GM19324 (cell line): ENCODE measurements at regions not wholly inside any gene's neighbourhood (a gene's known extent, or its start where the extent isn't known, plus 50 kb on each side); places are given as distances from the start of the nearest gene placed in this dataset.

Experiments
- ATAC-seq: cut with Tn5 transposase; IDR thresholded peaks from one replicate; pipeline ENCODE4 v1.9.1; 2021; ENCODE audit warnings: mild to moderate bottlenecking, moderate library complexity; ENCODE audit not compliant: unreplicated experiment, low FRiP score

DNA sequence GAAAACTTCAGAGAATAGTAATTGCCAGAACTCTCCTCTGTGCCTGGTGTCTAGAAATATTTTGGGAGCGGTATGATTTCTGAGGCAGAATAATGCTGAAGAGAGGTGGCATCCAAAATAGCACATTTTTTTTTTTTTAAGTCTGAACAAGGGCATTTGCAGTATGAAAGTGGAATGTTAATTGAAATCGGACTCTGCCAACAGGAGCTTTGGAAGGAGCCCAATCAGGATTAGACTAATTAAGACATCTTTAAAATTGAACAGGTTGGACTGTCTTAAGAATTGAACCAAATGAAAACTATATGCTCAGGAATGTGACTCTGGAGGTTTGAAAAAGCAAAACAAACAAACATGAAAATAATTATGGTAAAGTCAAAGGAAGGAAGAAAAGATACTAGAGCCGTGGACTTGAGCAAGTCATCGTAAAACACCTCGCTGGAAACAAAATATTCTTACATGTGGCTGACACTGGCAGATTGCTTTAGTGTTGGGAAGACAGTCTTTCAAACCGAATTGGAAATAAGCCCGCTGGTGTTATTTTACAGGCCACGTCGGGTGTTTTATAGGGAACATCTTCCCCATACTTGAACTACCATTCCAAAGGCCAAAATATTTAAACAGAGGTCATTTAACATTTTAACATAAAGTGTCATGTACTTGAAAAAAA is 436.3 kb downstream of the VRK1 start:
- no peak for ATAC-seq

DNA sequence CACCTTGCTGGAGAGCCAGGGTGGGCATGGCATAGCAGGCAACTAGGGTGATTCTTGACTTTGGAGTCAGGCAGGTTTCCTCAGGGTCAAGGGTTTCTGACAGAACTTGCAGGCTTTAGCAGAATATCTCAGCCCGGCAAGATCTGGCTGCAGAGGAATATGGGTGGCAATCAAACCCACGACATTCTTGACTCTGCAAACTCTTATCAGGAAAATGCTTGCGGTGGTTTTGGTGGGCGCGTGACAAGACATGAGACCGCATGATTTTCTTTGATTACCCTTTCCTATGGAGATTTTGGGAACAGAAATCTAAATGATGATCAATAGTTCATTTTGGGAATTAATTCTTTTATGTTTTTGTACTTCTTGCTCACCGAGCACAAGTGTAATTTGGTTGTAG is 449.5 kb downstream of the VRK1 start:
- ATAC-seq, result no peak

DNA sequence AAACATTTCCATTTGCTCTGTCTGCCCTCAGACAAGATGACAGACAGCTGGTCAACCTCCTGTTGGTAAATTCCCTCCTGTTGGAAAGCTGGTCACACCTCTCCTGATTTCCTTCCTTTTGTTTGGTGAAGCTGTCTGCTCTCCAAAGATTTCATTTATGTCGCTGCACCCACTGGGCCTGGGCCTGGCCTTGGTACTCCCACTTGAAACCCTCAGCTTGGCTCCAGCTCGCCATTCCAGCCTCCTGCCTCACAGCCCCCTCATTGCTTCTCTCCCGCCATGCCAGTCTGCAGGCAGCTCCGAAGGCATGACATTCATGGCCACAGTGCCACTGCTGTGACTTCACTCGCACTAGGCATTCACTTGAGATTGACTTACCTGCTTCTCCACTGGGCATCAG is 451.8 kb downstream of the VRK1 start:
- ATAC-seq, result no peak

DNA sequence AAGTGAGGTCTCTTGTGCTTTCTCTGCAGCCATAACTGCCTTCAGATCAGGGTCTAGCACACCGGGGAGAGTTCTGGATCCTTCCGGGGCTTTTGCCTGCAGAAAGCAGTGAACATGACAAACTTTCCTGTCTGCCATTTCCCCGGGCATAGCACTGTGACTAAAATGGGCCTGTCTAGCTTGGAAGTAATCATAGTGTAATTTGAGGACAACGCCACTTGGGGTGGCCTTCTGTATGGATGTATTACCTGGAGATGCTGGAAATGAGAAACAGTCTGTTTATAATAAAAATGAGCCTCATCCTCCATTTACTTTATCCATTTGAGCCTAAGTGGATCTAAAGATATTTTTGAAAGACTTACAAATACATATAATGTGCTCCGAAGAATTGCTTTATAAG is 453.7 kb downstream of the VRK1 start:
- no peak for ATAC-seq

DNA sequence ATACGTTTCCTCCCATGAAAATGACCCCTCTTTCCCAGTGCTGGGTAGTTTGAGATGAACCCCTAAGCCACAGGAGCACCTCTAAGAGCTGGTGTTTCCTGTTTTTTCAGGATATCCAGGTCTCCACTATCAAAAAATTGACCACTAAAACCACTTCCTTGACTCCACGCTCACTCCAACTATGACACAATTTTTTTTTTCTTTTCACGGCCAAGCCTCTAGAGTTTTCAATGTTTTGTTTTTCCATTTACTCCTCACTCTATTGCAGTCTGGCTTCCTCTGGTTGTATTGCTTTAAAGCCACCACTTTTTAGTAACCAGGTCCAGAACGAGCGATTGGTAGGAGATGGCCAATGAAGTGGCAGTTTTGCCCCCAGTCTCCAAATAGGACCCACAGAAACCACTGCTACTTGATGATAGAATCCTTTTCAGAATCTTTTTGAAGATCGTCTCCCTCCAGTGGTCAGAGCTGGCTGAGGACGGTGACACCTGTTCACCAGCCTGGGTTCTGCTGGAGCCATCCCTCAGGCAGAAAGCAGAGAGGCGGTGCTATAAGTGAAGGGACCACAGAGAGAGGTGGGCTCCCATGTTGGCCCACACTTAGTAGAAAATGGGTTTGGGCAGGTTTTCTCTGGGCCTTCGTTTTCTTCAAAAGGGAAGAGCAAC is 454.4 kb downstream of the VRK1 start:
- ATAC-seq, result no peak

DNA sequence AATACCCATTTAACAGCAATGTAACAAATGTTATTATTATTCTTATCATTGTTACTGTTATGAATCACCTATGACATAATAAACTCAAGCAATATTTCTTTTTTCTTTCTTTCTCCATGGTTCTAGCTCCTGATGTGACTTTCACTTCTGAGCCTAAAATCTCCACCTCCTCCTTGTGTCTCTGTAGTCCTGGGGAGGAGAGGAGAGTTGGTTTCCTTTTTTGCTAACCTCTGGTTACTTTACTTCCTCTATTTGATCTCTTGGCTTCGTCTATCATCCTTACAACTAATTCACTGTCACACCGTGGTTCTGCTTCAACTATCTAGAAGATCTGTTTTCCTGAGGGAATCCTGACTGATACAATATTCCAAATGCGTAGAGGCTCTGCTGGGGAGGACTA is 456.6 kb downstream of the VRK1 start:
- ATAC-seq, result no peak

DNA sequence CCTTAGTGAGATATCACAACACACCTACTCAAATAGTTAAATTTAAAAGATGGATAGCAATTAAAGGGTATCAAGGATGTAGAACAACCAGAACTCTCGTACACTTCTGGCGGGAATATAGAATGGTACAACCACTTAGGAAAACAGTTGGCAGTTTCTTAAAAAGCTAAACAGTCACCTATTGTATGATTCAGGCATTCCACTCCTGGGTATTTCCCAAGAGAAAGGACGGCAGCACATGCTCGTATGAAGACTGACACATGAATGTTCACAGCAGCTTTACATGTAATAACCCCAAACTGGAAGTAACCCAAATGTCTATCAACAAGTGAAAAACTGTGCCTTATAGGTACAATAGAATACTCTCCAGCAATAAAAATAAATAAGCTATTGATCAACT is 465.2 kb downstream of the VRK1 start:
- ATAC-seq, result no peak

DNA sequence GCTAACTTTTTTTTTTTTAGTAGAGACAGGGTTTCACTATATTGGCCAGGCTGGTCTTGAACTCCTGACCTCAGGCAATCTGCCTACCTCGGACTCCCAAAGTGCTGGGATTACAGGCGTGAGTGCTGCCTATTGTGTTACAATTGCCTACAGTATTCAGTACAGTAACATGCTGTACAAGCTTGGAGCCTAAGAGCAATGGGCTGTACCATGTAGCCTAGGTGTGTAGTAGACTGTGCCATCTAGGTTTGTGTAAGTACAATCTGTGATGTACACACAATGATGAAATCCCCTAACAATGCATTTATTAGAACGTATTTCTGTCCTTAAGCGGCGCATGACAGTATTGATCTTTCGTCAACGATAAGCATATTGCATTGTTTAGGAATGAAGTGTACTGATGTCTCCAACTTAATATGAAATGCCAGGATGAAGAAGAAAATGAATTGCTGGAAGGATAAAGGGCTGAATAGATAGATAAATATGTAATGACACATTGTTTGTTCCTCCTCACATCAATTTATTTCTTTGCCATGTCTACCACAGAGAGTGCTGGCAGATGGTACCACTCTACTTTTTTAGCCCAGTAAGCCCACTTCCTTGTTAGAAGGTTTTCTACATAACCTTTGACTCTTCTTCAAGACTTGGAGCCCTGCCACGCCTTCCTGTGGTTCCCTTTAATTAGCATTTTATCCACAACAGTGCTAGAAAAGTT is 467.5 kb downstream of the VRK1 start:
- no peak for ATAC-seq

DNA sequence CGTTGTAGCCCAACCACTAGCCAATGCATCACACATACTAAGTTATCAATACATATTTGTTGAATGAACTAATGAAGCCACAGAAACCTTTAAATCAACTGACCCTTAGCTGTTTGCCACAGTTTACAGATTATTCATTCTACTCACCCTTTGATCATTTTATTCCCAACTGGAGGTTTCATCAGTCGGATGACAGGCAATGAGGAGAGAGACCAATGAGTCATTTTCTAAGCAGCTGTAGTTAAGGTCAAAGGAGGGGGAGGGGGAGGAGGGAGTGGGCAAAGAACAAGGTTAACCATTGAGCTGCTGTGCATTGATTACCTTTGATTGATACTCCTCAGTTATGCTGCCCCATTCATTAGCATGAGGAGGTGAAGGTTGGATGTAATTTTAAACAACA is 469.5 kb downstream of the VRK1 start:
- no peak for ATAC-seq

DNA sequence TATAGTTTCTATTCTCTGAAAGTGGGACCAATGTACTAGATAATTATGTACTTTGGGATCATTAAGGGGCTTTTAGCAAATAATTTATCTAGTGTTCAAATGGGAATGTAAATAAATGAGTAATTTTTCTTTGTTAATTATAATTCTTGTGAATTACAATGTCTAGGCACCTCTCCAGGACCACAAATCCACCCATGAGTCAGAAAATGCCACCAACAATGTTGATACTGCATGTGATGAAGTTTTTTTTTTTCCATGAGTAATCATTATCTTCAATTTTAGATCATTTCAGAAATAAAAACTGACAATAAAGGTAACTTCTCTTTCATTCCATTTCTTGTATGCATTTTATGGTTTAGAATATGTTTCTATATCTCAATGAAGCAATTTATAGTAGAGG is 470.3 kb downstream of the VRK1 start:
- no peak for ATAC-seq

DNA sequence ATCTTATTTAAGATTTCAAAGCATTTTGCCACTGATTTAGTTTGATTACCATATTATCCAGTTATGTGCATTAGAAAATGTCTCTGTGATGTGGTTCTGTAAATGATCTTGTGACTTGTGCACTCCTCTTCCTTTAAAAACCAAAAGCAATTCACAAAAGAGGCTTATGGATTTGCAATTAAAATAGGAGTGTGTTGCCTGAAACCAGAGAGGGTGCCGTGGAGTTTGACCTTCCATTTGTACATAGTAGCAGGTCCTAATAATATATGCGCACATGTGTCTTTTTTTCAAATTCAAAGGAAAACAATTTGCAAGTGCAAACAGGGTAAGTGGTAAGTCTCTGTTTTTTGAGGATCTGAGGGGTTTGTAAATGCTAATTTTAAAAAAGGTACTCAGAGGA is 470.9 kb downstream of the VRK1 start:
- ATAC-seq, result no peak

DNA sequence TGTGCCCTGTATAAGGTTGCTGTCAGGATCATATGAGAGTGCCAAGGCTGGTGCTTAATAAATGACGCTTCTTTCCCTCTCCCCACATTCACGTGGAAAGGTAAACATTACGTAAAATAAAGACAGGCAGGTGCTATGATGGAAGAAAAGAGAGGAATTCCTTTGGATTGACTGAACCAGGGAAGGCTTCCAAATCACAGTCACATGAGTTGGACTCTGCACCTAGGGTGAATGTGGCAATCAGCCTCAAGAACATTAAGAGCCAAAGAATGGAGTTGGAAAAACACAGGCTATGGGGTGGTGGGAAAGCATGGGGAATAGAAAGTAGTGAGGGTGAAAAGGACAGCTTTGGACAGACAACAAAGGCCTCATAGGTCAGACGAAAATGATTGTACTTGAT is 473.1 kb downstream of the VRK1 start:
- no peak for ATAC-seq

DNA sequence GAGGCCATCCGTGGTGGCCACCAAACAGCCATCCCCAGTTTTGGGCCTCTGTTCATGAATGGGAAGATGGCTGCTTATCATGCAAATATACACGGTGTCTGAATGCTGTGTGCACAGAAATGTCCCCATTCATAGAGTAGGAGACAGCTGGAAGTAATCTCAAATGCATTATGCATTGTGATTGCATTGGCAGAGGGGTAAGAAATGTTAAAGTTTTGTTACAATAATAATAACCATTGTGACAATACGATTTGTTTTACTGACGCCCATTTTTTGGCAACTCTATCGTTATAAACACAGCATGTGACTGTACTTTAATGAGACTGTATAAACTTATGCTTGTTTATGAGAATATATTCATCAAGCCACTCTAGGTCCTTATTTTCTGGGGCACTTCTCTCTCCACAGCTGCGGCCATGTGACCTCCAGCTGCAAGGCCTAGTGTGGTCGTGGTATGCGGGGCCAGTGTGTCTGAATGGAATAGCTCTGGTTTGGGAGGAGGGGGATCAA is 474.3 kb downstream of the VRK1 start:
- no peak for ATAC-seq

DNA sequence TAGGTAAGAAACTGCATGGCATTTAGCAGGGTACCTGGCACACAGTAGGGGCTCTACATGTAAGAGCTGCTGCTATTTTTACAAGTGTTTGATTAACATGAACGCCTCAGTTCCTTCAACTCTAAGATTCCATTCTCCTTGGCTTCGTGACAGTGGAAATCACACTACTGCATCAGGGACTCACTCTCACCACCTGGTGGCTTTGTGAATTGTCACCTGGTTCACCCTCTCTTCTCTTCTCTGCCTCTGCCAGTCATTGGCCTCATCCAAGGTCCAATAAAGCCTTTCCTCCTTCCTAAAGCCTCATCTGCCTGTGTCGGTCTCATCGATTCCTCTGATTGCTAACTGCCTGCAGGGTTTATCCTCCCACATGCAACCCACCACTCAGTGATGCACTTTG is 476.4 kb downstream of the VRK1 start:
- ATAC-seq, result no peak

DNA sequence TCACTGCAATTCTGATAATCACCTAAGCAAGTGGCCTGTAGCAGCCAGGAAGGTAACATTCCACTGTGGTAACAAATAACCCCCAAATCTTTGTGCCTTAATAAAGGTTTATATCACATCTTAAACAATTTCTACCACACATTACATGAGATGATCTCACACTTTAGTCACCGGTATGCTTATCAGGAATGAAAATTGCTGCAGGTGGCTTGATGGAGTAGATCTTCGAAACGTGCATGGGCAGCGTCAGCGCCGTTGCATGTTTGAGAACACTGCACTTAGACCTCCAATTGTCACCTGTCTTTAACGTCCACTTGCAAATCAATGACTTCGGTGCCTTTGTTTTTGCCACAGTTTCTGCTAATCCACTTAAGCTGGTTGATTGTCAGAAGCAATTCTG is 477.4 kb downstream of the VRK1 start:
- no peak for ATAC-seq

DNA sequence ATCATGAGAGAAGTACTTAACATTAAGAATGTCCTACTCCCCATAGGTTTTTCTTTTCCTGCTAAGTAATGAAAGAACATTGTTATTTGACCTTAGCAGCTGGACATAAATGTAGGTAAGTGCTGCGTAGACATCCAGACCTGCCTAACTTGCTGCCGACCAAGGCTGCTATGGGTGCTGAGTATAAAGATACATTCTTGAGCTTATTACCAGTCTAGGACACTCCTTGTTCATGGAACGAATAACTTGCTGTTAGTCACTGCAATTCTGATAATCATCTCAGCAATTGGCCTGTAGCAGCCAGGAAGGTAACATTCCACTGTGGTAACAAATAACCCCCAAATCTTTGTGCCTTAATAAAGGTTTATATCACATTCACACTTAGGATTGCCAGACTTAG is 478.1 kb downstream of the VRK1 start:
- no peak for ATAC-seq

DNA sequence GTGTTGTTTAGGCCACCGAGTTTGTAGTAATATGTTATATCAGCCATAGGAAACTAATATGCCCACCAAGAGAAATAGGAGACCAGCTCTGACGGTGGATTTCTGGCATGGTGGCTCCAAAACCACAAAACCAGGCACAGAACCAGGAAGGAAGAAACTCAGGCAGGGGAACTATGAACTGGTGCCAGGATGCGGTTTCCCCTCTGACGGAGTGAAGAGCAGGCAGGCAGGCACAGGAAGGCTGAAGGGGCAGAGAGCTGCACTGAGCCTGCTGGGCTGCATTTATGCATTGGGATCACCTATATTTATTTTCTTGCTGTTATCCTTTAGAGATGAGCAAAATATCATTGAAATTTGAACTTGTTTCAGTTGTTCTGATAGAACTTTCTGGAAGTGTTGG is 479.4 kb downstream of the VRK1 start:
- no peak for ATAC-seq

DNA sequence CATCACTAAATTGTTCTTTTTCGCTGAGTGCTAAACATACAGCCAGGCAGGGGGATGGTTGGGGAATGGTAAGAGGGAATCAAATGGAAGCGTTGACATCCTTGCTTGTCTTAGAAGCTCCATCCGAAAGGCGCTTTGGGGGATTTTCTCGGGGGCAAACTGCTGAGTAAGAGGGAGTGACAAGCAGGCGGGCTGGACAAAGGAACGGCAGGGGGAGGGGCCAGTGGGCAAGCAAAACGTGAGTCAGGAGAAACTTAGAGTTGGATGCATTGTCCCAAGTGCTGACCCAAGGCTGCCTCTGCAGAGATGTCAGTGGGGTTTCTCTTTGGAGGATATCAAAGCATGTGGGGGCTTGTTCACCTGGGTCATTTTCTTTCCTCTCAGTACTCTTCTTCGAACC is 480.5 kb downstream of the VRK1 start:
- ATAC-seq, result no peak

DNA sequence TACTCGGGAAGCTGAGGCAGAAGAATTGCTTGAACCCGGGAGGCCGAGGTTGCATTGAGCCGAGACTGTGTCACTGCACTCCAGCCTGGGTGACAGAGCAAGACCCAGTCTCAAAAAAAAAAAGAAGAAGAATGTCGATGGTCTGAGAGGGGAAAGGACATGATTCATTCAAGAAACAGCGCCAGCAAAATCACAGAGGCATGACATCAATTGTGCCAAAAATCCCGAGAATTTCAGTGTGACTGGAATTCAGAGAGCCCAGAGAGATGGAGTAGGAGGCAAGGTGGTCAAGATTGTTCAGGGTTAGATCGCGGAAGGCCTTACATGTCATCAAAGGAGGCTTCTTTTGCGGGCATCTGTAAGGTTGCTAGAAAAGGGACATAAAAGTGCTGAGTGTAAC is 483.3 kb downstream of the VRK1 start:
- no peak for ATAC-seq

DNA sequence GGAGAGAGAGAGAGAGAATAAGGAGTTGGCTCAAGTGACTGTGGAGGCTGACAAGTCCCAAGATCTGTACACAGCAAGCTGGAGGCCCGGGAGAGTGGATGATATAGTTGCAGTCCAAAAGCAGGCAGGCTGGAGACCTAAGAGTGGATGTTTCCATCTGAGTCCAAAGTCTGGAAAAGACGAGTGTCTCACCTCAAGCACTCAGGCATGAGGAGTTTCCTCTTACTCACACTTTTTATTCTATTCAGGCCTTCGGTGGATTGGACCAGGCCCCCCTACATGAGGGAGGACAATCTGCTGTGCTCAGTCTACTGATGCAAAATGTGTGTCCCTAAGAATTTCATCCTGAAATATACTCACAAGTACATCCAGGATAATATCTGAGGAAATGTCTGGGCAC is 484.6 kb downstream of the VRK1 start:
- ATAC-seq, result no peak

DNA sequence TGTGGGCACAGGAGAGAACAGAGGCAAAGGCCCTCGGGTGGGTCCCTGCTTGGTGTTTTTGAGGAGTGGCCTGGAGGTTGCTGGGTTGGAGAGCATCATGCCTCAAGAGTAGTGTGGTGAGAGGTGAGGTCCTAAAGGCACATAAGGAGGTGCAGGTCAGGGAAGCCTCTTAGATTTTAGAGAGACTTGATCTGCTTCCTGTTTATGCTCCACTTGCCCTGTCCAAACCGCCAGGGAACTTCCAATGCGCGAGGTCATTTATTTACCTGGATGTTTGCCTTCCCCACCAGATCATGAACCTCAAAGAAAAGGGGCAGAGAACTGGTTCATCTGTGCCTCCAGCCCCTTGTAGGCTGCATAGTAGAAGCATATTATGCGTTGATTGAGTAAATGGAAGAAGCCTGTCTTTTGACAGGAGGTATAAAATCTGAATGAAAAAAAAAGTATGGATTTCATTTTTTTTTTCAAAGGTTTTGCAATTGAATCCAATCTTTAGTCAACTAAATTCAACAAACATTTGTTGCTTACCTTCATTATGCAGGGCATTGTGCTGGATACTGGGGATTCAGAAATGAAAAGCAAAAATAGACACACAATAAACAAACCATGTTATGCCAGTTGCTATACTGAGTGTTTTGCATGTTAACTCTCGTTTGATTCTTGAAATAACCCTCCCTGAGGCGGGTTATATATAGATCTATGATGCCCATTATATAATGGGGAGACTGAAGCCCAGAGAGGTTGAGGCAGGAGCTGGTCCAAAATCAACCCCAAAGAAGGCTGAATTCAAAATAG is 485.2 kb downstream of the VRK1 start:
- ATAC-seq, result no peak
